HG03139 (cell line): ENCODE measurements at regions not wholly inside any gene's neighbourhood (a gene's known extent, or its start where the extent isn't known, plus 50 kb on each side); places are given as distances from the start of the nearest gene placed in this dataset.
"Not testable (repeated sequence)": the region's sequence is repeated elsewhere in the genome, so short reads cannot be mapped to it uniquely, and the experiment has no call there.

ENCODE experiments used
- ATAC-seq: cut with Tn5 transposase; IDR thresholded peaks from one replicate; pipeline ENCODE4 v1.9.1; 2021; ENCODE audit not compliant: unreplicated experiment

DNA sequence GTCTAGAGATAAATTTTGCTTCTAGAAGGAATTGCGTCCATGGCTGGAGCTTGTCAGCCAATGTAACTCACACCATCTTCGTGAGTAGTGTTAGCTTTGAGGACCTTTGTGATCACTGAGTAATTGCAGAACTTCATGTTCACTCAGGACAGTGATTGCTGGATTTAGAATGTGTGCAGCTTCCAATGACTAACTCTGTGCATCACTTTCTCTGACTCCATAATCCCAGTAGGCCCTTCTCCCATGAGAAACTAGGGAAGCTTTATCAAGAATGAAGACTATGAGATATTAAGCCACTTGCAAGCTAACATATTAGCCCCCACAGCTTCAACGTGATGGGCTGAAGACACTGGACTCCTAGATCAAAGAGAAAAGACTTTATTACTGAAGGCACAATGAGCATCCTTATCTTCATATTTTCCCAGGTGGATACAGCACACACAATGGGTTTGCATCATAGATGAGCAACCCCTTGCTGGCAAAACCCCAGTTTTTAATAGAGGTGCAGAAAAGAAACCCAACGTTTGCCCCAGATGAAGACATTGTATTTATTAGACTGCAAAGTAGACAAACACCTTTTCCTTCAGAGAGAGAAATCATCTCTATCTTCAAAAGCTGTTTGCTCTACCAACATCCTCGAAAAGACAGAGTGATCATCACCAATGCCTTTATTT is 561.0 kb downstream of the LTN1 start:
- no peak for ATAC-seq

DNA sequence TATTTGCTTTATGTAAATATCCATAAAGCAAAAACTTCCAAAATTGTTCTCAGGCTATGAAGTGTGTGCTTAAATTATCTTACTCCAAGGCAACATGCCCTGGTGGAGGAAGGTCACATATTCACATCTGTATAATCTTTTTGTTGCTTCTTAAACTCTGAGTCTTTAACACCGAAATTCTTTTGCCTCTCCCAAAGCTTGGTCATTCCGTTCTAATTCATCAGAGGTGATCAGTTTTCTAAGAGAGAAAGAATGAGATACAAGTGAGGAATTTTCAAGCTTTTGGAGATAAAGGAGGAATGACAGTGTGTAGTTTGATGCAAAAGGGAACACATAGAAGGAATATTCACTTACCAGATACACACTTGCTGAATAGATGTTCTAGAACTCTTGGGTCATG is 561.7 kb downstream of the LTN1 start:
- no peak for ATAC-seq

DNA sequence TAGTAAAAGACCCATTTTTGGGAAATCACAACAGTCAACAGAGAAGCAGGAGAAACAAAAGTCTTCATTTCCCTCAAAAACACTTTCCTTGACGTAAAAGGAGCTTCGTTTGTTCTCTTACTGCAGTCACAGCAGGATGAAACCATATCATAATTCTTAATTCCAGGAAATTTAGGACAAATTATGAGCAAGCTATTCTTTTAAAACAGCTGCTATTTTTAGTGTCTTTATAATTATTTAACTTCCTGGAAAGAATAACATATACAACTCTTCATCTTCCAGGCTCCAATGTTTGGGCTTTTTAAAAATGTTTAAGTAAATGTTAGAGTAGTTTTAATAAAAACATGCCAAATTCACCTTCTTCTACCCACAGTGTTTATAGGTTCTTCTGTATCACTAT is 563.5 kb downstream of the LTN1 start:
- no peak for ATAC-seq

DNA sequence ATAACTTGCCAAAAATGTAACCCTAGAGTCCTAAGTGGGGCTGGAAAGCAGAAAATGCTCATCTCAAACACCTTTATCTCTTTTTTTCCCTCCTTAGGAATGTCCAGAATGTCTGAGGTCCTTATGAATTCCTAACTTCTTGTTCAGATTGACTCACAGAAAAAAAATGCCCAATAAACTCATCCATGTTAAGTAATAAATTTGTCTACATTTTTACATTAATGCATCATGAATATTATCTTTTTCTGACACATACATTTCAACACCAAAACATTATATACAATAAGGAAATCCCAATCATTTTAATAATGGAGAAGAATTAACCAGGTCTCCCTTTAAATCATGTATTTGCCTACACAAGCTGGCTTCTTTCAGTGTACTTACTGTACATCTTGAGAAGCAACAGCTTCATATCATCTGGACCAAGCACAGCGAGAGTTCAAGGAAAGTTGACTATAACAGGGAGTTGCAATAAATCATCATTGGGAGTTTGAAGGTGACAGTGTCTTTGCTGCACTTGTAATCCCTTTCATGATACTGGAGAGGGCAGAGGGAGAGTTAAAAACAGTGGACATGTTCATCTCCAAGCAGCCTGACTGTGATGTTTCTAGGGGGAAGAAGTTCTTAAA is 565.2 kb downstream of the LTN1 start:
- no peak for ATAC-seq

DNA sequence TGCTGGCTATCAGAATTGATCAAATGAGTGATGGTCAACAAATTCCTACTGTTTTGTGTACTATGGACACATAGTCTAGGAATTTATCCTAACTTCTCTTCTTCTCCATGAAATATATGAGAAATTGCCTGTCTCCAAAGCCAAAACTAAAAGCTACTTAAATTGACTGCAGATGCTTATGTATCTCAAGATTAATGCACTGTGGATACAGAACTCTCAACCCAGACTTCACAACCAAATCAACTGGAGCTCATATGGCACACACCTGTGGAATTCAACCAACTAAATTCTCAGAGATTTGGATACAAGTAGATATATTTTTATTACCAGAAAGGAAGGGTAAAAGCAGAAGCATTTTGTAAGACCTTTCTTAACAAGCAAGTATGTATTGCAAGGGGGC is 566.1 kb downstream of the LTN1 start:
- no peak for ATAC-seq

DNA sequence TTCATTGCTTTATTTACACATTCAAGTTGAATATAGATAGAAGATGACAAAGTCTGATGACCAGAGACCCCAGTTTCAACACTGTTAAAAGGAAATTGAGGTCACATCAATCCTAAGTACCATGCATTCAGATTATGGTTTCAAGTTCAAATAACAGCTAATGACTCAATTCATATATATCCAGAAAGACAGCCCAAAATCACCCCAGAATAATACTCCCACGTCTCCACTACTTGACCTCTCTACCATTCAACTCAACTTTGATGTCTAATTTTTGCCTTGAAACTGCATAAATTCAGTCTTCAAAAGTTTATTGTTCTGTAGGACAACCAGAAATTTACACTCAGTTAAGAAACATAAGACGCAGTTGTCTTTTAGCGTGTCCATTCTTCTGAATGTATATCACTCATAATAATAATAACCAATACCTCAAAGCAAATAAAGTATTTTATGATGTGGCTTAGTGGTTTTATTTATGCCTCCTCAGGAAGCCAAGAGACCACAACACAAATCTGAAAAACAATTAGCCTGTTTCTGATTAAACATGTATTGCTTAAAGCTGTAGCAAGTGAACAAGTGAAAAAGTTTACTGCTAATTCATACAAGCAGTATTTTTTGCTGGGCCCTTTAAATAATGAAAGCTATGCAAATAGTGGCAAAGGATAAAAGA is 569.0 kb downstream of the LTN1 start:
- ATAC-seq, result no peak

DNA sequence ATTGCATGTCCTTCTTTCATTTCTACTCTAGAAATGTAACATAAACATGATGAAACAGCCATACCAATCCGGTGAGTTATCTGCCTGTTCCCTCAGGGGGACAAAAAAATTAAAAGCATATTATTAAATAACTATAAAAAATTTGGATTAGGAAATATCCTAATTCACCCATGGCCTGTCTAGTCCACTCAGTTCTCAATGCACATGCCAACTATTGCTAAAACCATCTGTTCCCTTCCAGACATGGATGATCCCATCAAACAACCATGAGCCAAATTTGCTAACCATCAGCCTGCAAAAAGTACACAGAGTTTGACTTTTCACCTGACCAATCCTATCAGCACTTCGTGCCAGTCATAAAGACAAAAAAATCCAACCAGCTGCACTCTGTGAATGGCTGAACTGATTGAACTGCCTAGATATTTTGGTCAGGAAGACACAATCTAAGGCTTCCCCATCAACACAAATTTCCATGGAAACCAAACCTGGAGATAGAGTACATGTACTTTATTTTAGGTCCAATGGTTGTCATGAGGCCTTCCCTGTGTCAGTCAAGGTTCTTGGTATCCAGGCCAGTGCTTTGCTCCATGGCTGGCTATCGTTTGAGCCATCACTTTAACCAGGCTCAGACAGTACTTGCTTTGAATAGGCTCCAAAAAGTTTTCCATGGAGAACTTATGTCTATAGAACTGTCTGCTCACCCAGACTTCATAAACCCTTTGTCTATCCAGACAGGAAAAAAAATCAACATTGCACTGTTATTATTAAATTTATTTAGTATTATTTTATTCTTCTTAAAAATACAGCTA is 570.8 kb downstream of the LTN1 start:
- no peak for ATAC-seq

DNA sequence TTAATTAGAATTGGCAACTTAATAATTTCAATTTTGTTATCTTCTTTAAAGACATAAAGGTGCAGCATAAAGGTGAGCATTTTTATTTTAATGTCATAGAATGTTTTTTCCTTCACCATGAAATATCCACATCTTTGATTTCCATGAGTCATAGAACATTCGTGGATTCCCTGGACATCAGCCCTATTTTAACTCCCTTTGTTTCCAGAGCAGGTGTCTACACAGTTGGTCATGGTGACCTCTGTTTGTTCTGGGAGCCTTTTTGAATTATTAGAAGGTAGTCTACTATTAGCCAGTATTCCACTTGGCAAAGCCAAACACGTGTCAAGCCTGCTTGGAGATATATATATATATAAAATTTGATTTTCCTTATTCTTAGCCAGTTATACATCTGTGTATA is 572.9 kb downstream of the LTN1 start:
- ATAC-seq, result no peak

DNA sequence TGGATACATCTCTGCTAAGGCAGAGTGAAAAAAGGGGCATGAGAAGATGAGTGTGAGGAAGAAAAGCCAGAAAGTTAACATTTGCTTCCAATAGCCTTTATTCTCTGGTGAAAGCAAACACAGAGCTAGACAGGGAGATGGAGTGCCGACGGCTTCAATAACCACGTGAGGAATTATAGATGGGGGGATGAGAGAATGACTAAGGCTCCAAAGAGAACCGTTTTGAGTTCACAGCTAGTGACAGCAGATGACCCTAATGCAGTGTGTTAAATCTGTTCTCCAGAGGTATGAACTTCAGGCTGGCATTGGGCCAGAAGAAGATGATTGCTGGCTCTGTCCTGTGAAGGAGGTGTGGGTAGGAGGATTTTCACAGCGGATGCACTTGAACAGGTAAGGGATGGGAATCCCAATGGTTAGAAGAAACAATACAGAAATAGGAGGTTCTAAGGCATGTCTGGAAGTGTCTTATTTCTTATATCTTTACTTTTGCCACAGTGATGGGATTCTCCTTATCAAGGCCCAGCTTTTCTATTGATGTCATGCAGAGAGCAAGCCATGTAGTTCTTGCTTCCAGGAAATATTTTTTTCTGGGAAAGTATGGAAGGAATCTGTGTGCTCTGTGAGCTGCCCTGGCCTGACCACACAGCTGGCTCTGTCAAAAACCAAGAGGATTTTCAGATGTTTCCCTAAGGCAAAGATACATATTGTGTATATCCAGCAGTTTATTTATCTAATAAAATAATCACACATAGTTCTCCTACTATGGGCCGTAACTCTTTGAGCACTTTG is 573.8 kb downstream of the LTN1 start:
- ATAC-seq, result no peak

DNA sequence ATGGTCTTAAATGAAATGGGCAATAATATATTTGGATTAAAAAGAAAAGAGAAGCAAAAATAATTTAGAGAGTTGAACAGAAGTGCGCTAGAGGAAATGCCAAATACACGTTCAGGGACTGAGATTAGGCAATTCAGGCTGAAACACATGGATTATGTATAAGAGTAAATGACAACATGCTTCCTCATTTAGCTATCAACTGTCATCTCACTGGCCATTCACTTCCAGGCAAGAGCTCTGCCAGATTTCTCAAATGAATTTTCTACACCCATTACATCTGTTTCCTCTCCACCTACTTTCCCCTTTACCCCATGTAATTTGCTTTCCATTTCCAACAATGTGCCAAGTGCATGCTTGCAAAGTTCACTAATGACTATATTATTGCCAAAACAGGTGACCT is 582.4 kb downstream of the LTN1 start:
- ATAC-seq, result no peak

DNA sequence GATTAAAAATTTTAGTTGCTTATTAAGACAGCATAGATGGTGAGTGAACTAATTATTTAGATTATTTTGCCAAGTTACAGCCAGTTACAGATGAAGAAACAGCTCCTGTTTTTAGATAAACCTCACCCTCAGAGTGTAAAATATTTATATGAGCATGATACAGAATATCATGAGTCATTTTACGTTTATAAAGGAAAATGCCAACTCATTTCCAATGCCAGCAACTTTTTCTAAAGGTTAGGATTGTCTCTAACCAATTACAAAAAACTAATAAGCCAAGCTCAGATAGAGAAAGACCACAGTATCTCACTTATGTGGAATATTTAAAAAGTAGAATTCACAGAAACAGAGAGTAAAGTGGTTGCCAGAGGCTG is 590.1 kb downstream of the LTN1 start:
- no peak for ATAC-seq

DNA sequence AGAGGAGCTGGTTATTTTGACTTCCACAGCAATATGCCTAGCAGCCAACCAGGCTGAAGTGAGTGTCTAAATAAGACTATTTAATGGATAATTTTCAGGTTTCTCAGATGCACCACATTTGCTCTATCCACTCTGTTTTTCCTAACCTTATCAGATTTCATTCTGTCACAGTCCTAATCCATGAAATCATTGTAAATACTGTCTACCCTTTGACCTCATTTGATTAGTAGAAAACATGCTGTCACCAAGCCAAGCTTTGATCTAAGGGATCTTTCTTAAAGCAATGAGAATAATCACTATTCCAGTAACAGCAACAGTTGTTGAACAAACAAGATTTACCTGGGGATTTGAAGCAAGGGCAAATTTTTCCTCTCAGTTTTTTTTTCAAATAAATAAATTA is 595.6 kb downstream of the LTN1 start:
- ATAC-seq, result no peak

DNA sequence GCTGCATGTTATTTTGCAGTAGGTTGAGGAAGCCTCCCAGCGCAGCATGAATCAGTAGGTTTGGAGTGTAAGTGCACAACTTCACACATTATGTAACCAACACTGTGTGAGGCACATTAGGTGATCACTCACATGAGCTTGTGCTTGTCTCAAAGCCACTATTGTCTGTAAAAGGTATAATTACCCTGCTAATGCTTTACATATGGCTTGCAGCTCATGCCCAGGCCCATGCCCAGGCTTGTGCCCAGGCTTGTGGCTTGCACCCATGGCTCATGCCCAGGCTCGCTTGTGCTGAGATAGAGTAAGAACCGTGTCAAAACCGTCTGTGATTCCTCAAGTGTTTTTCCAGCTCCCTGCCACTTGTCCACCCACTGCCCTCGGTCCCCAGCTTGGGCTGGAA is 596.3 kb downstream of the LTN1 start:
- no peak for ATAC-seq

DNA sequence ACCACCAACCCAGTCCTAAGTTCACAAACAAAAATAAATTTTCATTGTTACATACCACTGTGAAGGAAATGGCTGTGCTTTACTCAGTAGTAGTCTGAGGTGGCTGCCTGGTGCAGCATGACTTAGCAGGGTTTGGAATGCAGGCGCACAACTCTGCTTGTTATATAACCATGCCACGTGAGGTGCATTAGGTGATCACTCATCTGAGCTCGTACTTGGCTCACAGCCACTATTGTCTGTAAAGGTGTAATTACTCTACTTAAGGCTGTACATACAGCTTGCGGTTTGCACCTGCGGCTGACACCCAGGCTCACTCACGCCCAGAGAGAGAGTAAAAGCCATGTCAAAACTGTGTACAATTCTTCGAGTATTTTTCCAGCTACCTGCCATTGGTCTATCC is 599.4 kb downstream of the LTN1 start:
- ATAC-seq, result no peak

DNA sequence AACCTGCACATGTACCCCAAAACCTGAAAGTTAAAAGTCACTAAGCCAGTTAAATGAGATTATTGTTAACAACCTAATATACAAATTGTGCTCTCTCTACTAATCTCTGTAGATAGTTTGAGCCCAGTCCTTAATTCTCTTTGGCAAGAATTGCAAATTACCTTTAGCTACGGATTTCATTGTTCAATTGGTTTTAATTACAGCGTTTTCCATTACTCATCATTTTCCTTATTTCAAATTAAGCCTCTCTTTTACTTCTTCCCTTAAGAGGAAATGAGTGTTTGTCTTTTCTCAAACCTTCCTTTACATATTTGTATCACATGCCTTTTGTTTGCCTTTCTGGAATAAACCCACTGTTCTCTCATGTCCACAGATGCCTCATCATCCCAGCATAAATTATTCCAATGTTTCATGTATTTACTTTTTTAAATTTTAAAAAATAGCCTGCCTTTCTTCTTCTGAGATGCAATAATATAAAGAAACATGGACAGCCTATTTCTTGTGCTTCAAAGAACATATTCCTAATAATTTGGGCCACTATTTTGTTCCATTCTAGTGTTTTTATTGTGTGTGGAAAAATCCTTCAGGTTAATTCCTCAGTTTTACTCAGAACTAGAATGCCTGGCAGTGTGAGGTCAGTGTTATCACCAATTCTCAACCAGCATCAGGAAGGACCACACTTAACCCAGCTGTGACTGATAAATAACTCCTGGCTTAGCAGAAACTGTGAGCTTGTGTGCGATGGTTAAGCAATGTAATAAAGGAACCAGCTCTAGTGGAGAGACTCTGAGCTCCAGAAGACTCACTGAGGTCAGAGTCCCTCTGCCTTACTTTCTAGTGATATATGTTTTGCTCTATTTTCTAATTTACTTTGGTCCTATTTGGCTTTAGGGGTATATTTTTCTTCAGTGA is 600.5 kb downstream of the LTN1 start:
- ATAC-seq, result no peak

DNA sequence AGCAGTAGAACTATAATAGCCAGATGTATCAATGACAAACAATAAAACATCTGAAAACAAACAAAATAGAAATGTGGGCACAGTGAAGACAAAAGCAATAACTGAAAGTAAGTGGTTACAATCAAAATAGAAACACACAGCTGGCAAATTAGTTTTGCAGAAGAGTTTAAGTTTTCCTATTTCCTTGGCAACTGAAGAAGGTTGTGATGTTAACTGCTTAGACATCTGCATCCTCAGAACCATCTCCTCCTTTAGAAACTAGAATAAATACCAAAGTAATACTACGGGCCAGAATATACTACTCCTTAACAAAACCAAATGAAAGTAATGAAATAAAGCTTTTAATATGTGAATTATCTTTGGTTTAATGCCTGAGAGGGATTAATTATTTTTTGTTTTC is 605.5 kb downstream of the LTN1 start:
- no peak for ATAC-seq

DNA sequence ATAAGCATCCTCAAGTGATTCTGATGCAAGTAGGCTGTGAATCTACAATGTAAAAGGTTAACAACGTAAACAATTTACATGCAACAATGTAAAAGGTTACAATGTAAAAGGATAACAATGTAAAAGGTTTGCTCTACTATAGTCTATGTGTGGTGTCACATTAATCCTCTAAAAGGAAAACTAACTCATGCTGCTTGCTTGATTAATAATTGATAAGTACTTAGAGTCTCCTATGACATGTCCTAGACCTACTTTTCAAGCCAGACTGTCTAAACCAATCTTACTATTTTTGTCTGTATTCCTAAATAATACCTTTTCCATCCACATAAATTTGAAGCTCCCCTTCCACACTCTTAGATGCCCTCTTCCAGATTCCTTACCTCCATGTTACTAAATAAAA is 606.8 kb downstream of the LTN1 start:
- ATAC-seq, result no peak

DNA sequence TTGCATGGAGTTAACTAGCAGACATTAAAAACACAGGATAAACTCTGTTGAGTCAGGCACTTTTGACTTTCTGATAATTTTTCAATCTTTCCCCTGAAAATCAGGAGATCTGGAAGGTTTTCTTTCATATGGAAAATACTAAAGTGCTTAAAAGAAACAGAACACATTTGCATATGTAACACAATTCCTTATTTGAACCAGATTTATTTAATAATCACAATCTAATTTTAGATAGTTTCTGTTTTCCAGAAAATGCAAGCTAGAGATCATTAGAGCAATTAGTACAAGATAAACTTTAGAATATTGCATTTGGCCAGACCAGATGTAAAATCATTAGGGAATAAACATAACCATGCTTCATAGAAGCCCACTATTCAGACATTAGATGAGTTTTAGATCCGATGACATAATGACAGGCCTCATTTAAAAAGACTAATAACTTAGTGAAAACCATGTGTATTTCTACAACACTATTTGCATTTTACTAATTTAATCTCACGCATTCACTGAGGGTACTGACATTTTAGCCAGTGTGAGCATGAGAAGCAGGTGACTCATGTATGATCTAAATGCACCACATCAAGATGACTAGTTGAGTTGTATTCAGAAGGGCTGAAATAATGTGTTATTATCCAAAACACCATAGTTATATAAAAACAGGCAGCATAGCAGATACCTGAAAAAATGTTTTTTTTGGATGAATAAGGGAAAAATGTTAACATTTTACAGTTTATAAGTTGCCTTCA is 611.5 kb downstream of the LTN1 start:
- ATAC-seq, result not testable (repeated sequence)

DNA sequence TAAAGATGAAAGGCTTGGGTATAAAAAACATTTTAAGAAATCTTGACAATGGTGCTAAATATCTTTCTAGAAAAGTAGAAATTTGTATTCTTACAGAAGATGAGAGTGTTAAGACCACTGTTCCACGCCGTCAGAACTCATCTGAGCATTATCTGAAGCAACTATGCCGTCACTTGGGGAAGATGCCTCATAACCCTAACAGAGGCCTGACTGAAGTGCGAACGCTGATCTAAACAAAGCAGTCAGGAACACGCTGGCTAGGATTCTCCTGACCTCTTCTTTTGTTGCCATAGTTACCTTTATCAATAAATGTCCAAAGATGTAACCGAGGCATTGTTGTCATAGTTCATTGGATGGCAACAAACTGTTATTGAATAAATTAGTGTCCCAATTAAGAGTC is 612.4 kb downstream of the LTN1 start:
- no peak for ATAC-seq
